Panc1 (cell line): ENCODE measurements at regions not wholly inside any gene's neighbourhood (a gene's known extent, or its start where the extent isn't known, plus 50 kb on each side); places are given as distances from the start of the nearest gene placed in this dataset.

ENCODE experiments used
- ATAC-seq: fragments of 200-7000 bp; cut with Tn5 transposase; 2 replicates; pipeline ENCODE4 v1.9.1; 2020; ENCODE audit warnings: mild to moderate bottlenecking, moderate library complexity
- BruUV-seq: library from RNA; stranded (reverse); fragments of 400-500 nt; replicated peaks from 2 replicates; lab custom pipeline; 2021; lab: Mats Ljungman, UMichigan
- CTCF ChIA-PET: fragments of 300-600 bp; sonication (Branson Sonifier 250); formaldehyde crosslinking; loops from one replicate; lab custom pipeline; 2022; ENCODE audit warnings: antibody characterized with exemption; lab: Charles Lee
- POLR2A ChIA-PET: fragments of 300-600 bp; sonication (Branson Sonifier 250); formaldehyde crosslinking; loops from one replicate; lab custom pipeline; 2022; ENCODE audit warnings: antibody characterized with exemption; lab: Charles Lee
- DNase-seq: peaks from one replicate; pipeline ENCODE4 v3.0.0-alpha.2; 2010; ENCODE audit warnings: low read depth, low spot score
- H3K27ac ChIP-seq: 2 replicates; pipeline ENCODE4 v1.5.1; 2011; ENCODE audit warnings: mild to moderate bottlenecking, low read length, inconsistent platforms
- H3K27me3 ChIP-seq: fragments of 200-500 bp; sonication (Bioruptor generic); 2 replicates; pipeline ENCODE4 v1.6.0; 2014; ENCODE audit warnings: low read length, inconsistent platforms; ENCODE audit not compliant: control insufficient read depth, insufficient read depth
- H3K36me3 ChIP-seq: fragments of 200-500 bp; sonication (Bioruptor generic); 2 replicates; pipeline ENCODE4 v1.5.1; 2014; ENCODE audit warnings: inconsistent platforms, mild to moderate bottlenecking, low read length, moderate library complexity; ENCODE audit not compliant: control insufficient read depth, insufficient read depth
- H3K4me1 ChIP-seq: 2 replicates; pipeline ENCODE4 v1.5.1; 2011; ENCODE audit warnings: inconsistent platforms, mild to moderate bottlenecking, low read length, moderate library complexity; ENCODE audit not compliant: control insufficient read depth, insufficient read depth
- H3K4me3 ChIP-seq, 2 experiments: 2 replicates each; pipeline ENCODE4 v1.5.1; 2011 to 2012; ENCODE audit warnings: low read depth in 2 of 2, low read length in 2 of 2, mild to moderate bottlenecking in 2 of 2, inconsistent platforms in 1 of 2, moderate library complexity in 1 of 2
- H3K9me3 ChIP-seq: fragments of 200-500 bp; sonication (Bioruptor generic); 2 replicates; pipeline ENCODE4 v1.5.1; 2014; ENCODE audit warnings: low read depth, mild to moderate bottlenecking, inconsistent platforms, low read length, moderate library complexity; ENCODE audit not compliant: control insufficient read depth, insufficient read depth
- POLR2AphosphoS5 ChIP-seq: IDR thresholded peaks from 2 replicates; pipeline ENCODE4 v1.6.1; 2012; ENCODE audit warnings: mild to moderate bottlenecking, low read depth, low read length, moderate library complexity
- SIN3A ChIP-seq: IDR thresholded peaks from 2 replicates; pipeline ENCODE4 v1.6.1; 2012; ENCODE audit warnings: low read depth, mild to moderate bottlenecking, low read length, moderate library complexity, borderline replicate concordance; ENCODE audit not compliant: insufficient read depth
- TCF7L2 ChIP-seq: IDR thresholded peaks from 2 replicates; pipeline ENCODE4 v1.6.1; 2011; ENCODE audit warnings: mild to moderate bottlenecking, low read depth, low read length, inconsistent platforms
- in situ Hi-C: cut with HindIII; loops from 2 replicates; pipeline ENCODE4 v1.10.0; 2016; ENCODE audit warnings: low sequenced_read_pairs, low pct_unique_long_range_greater_than_20kb
- intact Hi-C: fragments of 100-400 bp; cut with micrococcal nuclease; formaldehyde crosslinking; loops from one replicate; pipeline ENCODE4 v1.10.0; 2022; ENCODE audit not compliant: unreplicated experiment
- TF ChIP-seq, protein P1 (sequence below), 2 experiments: IDR thresholded peaks; 2 replicates each; pipeline ENCODE4 v1.6.1; 2011 to 2012; ENCODE audit warnings: low read depth in 2 of 2, control low read depth in 1 of 2, low read length in 1 of 2, mild to moderate bottlenecking in 1 of 2, moderate library complexity in 1 of 2; ENCODE audit not compliant: insufficient read depth in 1 of 2
- TF ChIP-seq, protein P2 (sequence below): fragments of 450-650 bp; IDR thresholded peaks from 2 replicates; pipeline ENCODE4 v1.5.1; 2017; ENCODE audit warnings: mild to moderate bottlenecking

DNA sequence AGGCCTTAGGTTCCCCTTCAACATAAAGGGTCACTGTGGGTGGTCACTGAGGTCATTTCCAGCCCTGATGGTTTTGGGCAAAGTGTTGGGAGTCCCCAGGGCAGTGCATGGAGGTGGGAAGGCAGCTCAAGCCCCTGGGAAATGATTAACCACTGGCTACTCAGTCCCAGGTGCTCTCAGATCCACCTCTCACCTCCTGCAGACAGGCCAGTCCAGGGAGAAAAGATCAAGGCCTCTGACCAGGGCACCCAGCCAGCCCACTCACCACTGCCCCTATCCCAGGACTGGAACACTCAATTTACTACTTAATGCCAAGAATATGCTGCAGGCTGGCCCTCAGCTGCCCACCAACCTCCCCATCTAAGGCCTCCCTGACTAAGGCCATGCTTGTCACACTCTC is 1307.9 kb downstream of the UQCRFS1 start:
- BruUV-seq: no TSS peak
- Histone ChIP-seq H3K4me1 (no peaks in the 10 kb centered on the region), H3K4me3 (no peak overlapping the region), H3K27me3 (no peaks in the 10 kb centered on the region), H3K36me3 (no peaks in the 10 kb centered on the region), H3K27ac (no peak overlapping the region), H3K9me3 (no peaks in the 10 kb centered on the region)
- intact Hi-C loops (no loop called here), in situ Hi-C loops (no loop called here)
- DNase-seq (no peak), ATAC-seq (no peak)
- ChIA-PET POLR2A (interaction anchor here (0.6 kb wide), 1 partner anchor 988 kb away, joined by 24 read pairs; no protein-coding TSS in a partner anchor), CTCF (no interaction called here)
- TF ChIP-seq, protein P1, sequence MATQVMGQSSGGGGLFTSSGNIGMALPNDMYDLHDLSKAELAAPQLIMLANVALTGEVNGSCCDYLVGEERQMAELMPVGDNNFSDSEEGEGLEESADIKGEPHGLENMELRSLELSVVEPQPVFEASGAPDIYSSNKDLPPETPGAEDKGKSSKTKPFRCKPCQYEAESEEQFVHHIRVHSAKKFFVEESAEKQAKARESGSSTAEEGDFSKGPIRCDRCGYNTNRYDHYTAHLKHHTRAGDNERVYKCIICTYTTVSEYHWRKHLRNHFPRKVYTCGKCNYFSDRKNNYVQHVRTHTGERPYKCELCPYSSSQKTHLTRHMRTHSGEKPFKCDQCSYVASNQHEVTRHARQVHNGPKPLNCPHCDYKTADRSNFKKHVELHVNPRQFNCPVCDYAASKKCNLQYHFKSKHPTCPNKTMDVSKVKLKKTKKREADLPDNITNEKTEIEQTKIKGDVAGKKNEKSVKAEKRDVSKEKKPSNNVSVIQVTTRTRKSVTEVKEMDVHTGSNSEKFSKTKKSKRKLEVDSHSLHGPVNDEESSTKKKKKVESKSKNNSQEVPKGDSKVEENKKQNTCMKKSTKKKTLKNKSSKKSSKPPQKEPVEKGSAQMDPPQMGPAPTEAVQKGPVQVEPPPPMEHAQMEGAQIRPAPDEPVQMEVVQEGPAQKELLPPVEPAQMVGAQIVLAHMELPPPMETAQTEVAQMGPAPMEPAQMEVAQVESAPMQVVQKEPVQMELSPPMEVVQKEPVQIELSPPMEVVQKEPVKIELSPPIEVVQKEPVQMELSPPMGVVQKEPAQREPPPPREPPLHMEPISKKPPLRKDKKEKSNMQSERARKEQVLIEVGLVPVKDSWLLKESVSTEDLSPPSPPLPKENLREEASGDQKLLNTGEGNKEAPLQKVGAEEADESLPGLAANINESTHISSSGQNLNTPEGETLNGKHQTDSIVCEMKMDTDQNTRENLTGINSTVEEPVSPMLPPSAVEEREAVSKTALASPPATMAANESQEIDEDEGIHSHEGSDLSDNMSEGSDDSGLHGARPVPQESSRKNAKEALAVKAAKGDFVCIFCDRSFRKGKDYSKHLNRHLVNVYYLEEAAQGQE (IDR thresholded peaks at IDR 0.05; ENCODE audit: insufficient read depth in 1 of 2, low read depth in 2 of 2, low read length in 1 of 2): no peak
- no peak for TF ChIP-seq POLR2AphosphoS5
- no peak for TF ChIP-seq SIN3A
- TF ChIP-seq, protein P2, sequence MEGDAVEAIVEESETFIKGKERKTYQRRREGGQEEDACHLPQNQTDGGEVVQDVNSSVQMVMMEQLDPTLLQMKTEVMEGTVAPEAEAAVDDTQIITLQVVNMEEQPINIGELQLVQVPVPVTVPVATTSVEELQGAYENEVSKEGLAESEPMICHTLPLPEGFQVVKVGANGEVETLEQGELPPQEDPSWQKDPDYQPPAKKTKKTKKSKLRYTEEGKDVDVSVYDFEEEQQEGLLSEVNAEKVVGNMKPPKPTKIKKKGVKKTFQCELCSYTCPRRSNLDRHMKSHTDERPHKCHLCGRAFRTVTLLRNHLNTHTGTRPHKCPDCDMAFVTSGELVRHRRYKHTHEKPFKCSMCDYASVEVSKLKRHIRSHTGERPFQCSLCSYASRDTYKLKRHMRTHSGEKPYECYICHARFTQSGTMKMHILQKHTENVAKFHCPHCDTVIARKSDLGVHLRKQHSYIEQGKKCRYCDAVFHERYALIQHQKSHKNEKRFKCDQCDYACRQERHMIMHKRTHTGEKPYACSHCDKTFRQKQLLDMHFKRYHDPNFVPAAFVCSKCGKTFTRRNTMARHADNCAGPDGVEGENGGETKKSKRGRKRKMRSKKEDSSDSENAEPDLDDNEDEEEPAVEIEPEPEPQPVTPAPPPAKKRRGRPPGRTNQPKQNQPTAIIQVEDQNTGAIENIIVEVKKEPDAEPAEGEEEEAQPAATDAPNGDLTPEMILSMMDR: no peak
- no peak for TF ChIP-seq TCF7L2

DNA sequence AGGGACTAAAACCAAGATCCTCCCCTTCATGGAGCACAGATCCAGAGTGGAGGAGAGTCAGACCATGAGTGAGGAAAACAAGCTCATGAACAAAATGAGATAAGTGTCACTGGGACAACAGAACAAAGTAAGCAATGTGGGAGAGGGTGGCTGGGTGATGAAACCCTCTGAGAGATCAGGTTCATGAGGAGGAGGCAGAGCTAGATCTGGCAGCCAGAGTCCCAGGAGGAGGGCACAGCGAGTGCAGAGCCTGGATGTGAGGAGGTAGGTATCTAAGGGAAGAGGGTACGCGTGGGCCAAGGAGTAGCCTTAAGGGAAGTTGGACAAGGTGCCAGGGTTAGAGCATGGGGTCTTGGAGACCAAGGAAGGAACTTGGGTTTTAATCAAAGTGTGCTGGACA is 1311.9 kb downstream of the UQCRFS1 start:
- Histone ChIP-seq H3K27me3 (no peaks in the 10 kb centered on the region), H3K4me1 (no peaks in the 10 kb centered on the region), H3K27ac (no peak overlapping the region), H3K36me3 (no peaks in the 10 kb centered on the region), H3K4me3 (no peak overlapping the region), H3K9me3 (no peaks in the 10 kb centered on the region)
- POLR2A ChIA-PET: no interaction called here
- ATAC-seq (no peak), DNase-seq (no peak)
- TF ChIP-seq, protein P1 (IDR thresholded peaks at IDR 0.05; ENCODE audit: insufficient read depth in 1 of 2, low read depth in 2 of 2, low read length in 1 of 2): no peak
- no peak for TF ChIP-seq SIN3A
- intact Hi-C loops (no loop called here), in situ Hi-C loops (no loop called here)
- CTCF ChIA-PET: no interaction called here
- no TSS peak for BruUV-seq
